Psoas muscle (tissue), 7 donors: ENCODE measurements at regions not wholly inside any gene's neighbourhood (a gene's known extent, or its start where the extent isn't known, plus 50 kb on each side); places are given as distances from the start of the nearest gene placed in this dataset.

ENCODE experiments used
- ATAC-seq, 4 donors: fragments of 200-7000 bp; cut with Tn5 transposase; one replicate each; pipeline ENCODE4 v1.9.1; 2020; ENCODE audit warnings: moderate library complexity in 3 of 4, mild to moderate bottlenecking in 2 of 4
- DNase-seq, 2 donors: peaks; one replicate each; pipeline ENCODE4 v3.0.0-alpha.2; 2020
- H3K27ac ChIP-seq: fragments of 200-600 bp; one replicate; pipeline ENCODE4 v1.8.0; 2022
- H3K27me3 ChIP-seq, 3 donors: fragments of 200-600 bp in 1 of 3; one replicate each; pipeline versions ENCODE4 v1.6.1 to v1.8.0; 2013 to 2022; ENCODE audit warnings: low read length in 2 of 3, mild to moderate bottlenecking in 2 of 3, moderate library complexity in 1 of 3; ENCODE audit not compliant: insufficient read depth in 3 of 3
- H3K36me3 ChIP-seq, 2 donors: fragments of 200-600 bp in 1 of 2; one replicate each; pipeline versions ENCODE4 v1.6.1 to v1.8.0; 2013 to 2022; ENCODE audit warnings: low read depth in 1 of 2, mild to moderate bottlenecking in 1 of 2, moderate library complexity in 1 of 2; ENCODE audit not compliant: insufficient read depth in 1 of 2
- H3K4me1 ChIP-seq: fragments of 200-600 bp; one replicate; pipeline ENCODE4 v1.8.0; 2022
- H3K4me3 ChIP-seq: fragments of 200-600 bp; one replicate; pipeline ENCODE4 v1.8.0; 2022; ENCODE audit warnings: mild to moderate bottlenecking
- H3K9me3 ChIP-seq: fragments of 200-600 bp; one replicate; pipeline ENCODE4 v1.8.0; 2022
- WGBS, 3 donors: extraction: QIAGEN DNeasy Blood & Tissue Kit; methylation state at CpG; one replicate each; pipeline versions ENCODE4 v1.1.6 to v1.1.7; 2013; 5-methylcytosine and 5-hydroxymethylcytosine counted together
- intact Hi-C, 2 donors: fragments of 100-400 bp; cut with DNase I; formaldehyde crosslinking; loops; one replicate each; pipeline versions ENCODE4 v1.11.0 to v1.14.2; 2022
- TF ChIP-seq, protein P1 (sequence below): fragments of 200-600 bp; IDR thresholded peaks from one replicate; pipeline ENCODE4 v1.8.0; 2022; ENCODE audit warnings: antibody characterized with exemption
- donor health status: healthy with polysubstance abuse.
- donor health status: DM: no; HTN: no; CAD: no; lungs with moderate emphysema.
- donor health status: Bipolar disorder and iron deficiency.
- donor health status: healthy.
- donor health status: DM: yes; HTN: yes; CAD: no.
- donor health status: DM: no; HTN: no; CAD: no.
- donor health status: DM: yes; HTN: yes; CAD: no.

DNA sequence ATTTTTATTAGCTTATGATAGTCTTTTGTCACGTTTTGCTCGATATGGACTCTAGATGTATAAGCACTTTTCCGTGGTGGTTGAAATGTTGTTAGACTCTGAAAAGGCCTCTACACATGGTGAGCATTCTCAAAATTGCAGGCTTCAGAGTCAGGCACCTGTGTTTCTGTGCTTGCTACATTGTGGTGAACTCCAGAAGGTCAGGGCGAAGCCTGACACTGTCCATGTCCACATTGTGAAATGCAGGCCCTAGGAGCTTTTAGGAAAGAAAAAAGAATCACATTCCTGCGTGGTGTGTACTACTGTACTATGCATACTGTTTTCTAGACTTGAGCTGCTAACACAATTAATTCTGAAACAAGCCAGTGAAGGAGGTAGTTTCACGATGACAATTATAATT lies 86.3 kb downstream of the HS3ST1 start:
- H3K9me3 ChIP-seq: no peaks in the 10 kb centered on the region
- no peak overlapping the region for H3K4me3 ChIP-seq
- intact Hi-C loops: no loop called here
- no peak for ATAC-seq
- TF ChIP-seq, protein P1, sequence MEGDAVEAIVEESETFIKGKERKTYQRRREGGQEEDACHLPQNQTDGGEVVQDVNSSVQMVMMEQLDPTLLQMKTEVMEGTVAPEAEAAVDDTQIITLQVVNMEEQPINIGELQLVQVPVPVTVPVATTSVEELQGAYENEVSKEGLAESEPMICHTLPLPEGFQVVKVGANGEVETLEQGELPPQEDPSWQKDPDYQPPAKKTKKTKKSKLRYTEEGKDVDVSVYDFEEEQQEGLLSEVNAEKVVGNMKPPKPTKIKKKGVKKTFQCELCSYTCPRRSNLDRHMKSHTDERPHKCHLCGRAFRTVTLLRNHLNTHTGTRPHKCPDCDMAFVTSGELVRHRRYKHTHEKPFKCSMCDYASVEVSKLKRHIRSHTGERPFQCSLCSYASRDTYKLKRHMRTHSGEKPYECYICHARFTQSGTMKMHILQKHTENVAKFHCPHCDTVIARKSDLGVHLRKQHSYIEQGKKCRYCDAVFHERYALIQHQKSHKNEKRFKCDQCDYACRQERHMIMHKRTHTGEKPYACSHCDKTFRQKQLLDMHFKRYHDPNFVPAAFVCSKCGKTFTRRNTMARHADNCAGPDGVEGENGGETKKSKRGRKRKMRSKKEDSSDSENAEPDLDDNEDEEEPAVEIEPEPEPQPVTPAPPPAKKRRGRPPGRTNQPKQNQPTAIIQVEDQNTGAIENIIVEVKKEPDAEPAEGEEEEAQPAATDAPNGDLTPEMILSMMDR: no peak
- 71 to 79% (median 79%) methylated on average over 6 of the region's 6 CpGs for WGBS, 3 donors
- no peak for DNase-seq
- no peak overlapping the region for H3K27ac ChIP-seq
- no peaks in the 10 kb centered on the region for H3K27me3 ChIP-seq
- H3K36me3 ChIP-seq: no peaks in the 10 kb centered on the region
- no peaks in the 10 kb centered on the region for H3K4me1 ChIP-seq

DNA sequence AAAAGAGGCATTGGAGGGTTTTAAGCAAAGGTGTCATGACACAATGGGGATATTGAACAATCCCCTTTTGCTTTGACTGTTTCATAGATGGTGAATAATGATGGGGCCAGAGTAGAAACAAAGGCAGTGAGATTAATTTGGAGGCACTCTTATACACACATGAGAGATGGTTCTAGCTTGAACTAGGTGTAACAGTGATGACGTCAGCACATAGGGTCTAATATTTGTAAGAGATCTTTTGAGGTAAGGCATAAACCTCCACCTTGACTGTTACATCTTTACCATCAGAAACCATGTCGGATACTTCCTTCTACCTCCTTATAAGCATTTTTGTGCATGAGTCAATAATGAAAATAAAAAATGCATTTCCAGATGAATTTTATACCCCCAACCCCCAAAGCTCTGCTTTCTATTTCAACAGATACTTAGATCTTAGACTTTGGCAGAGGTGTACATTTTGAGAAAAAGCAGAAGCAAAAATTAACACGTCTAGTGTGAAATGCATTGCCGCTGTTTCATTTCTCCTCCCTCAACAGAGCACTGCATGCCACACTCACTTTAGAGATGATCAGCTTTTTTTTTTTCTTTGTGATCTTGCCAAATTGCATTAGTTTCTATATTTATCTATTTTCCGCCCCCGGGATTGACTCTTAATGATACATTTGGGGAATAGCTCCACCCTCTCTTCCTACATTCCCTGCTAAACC lies 87.2 kb downstream of the HS3ST1 start:
- no peaks in the 10 kb centered on the region for H3K4me1 ChIP-seq
- DNase-seq (no peak), ATAC-seq (no peak)
- intact Hi-C loops: no loop called here
- no peak overlapping the region for H3K4me3 ChIP-seq
- TF ChIP-seq, protein P1: no peak
- no peaks in the 10 kb centered on the region for H3K27me3 ChIP-seq
- 69 to 80% (median 75%) methylated on average over 6 of the region's 6 CpGs for WGBS, 3 donors
- H3K27ac ChIP-seq: no peak overlapping the region
- no peaks in the 10 kb centered on the region for H3K9me3 ChIP-seq
- no peaks in the 10 kb centered on the region for H3K36me3 ChIP-seq

GRCh38 chr4:11338956-11339782 lies 89.5 kb downstream of the HS3ST1 start:
- TF ChIP-seq, protein P1: no peak
- ATAC-seq (no peak), DNase-seq (no peak)
- H3K4me3 ChIP-seq: no peak overlapping the region
- H3K9me3 ChIP-seq: no peaks in the 10 kb centered on the region
- H3K36me3 ChIP-seq: no peaks in the 10 kb centered on the region
- H3K4me1 ChIP-seq: no peaks in the 10 kb centered on the region
- H3K27ac ChIP-seq: no peak overlapping the region
- H3K27me3 ChIP-seq: no peaks in the 10 kb centered on the region
- WGBS, 3 donors: 71 to 75% (median 72%) methylated on average over 5 of the region's 5 CpGs
- intact Hi-C loops: no loop called here

DNA sequence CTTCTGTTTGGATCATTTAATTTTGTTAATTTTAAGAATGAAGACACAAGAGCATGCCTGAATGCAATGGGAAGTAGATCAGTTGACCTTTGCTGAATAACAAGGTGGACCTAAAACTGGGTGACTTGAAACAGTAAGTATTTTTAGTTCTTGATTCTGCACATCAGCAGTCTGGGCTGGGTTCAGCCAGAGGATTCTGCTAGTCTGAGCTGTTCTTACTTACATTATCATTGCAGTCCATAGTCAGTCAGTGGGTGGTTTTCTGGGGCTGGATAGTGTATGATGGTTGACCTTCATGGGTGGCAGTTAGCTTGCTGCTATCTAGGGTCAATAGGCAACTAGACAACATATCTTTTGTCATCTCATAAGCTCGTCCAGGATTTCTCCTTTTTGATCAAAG lies 91.4 kb downstream of the HS3ST1 start:
- intact Hi-C loops: no loop called here

More for the DNA sequence above, 91.4 kb downstream of the HS3ST1 start:
- TF ChIP-seq, protein P1: no peak
- WGBS, 3 donors: 39 to 56% (median 40%) methylated on average over 1 of the region's 1 CpG
- Histone ChIP-seq H3K27ac (no peak overlapping the region), H3K9me3 (no peaks in the 10 kb centered on the region), H3K27me3 (no peaks in the 10 kb centered on the region), H3K4me3 (no peak overlapping the region), H3K36me3 (no peaks in the 10 kb centered on the region), H3K4me1 (no peaks in the 10 kb centered on the region)
- ATAC-seq (no peak), DNase-seq (no peak)
